HG02981 (cell line): ENCODE measurements at regions not wholly inside any gene's neighbourhood (a gene's known extent, or its start where the extent isn't known, plus 50 kb on each side); places are given as distances from the start of the nearest gene placed in this dataset.
"Not testable (repeated sequence)": the region's sequence is repeated elsewhere in the genome, so short reads cannot be mapped to it uniquely, and the experiment has no call there.

Experiments
- ATAC-seq: cut with Tn5 transposase; IDR thresholded peaks from one replicate; pipeline ENCODE4 v1.9.1; 2021; ENCODE audit warnings: mild to moderate bottlenecking, moderate library complexity; ENCODE audit not compliant: unreplicated experiment

DNA sequence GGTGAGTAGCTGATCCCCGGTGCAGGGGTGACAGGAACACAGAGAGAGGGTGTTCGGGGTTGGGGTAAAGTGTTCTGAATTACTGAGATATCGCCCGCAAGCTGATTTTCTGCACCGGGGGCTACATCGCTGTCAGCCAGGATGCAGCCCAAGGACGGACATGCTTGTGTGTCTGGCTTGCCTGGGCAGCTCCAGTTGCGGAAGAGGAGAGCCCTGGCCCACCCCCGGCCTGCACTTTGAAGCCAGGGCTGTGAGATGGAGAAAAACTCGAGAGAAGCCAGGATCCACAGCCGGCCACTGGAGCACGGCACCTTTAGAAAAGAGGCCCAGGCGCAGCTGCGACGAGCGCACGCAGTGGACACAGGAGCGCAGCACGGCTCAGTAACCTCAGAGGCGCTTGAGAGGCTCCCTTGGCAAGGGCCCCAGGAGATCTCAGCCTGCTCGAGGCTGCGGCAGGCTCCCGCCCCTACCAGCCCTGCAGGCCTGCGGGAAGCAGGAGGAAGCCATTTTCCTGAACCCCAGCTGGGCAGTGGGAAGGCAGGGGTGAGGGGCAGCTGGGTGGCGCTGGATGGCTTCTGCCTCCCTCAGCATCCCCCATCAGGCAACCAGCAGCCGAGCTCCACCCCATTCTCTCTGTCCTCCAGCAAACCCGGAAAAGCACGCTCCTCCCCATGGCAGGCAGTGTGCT, 59.2 kb downstream of the C9orf50 start:
- no peak for ATAC-seq

DNA sequence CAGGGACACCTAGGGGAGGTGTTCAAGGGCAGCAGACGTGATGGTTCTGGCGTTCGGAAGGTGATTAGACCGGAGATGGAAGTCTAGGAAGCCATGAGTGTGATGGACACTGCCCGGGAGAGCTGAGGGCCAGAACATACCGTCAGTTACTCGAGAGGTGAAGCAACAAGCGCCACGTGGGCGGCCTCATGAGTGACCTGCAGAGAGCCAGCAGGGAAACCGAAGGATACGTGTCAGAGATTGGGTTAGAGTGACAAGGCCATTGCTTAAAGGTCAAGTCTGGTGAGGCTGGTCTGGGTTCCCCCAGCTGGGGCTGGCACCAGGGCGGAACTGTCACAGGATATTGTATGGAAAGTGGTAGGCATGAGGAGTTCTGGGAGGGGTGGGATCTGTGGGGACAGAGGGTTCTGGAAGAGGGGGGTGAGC, 60.0 kb downstream of the C9orf50 start:
- ATAC-seq, result no peak

DNA sequence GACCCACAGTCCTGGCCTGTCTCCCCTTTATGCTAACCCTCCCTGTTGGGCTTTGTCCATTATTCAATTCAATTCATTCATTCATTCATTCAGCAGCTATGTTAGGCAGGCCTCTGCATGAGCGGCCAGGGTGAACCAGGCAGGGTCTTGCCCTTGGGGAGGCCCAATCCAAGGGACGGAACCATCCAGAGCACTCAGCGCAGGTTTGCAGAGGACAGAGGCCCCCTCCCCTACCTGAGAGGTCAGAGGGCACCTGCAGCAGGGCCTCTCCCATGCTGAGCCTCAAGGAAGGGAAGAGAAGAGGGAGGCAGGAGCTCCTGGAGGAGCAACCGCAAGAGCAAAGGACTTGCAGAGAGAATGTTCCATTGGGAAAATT, 61.4 kb downstream of the C9orf50 start:
- ATAC-seq, result no peak

DNA sequence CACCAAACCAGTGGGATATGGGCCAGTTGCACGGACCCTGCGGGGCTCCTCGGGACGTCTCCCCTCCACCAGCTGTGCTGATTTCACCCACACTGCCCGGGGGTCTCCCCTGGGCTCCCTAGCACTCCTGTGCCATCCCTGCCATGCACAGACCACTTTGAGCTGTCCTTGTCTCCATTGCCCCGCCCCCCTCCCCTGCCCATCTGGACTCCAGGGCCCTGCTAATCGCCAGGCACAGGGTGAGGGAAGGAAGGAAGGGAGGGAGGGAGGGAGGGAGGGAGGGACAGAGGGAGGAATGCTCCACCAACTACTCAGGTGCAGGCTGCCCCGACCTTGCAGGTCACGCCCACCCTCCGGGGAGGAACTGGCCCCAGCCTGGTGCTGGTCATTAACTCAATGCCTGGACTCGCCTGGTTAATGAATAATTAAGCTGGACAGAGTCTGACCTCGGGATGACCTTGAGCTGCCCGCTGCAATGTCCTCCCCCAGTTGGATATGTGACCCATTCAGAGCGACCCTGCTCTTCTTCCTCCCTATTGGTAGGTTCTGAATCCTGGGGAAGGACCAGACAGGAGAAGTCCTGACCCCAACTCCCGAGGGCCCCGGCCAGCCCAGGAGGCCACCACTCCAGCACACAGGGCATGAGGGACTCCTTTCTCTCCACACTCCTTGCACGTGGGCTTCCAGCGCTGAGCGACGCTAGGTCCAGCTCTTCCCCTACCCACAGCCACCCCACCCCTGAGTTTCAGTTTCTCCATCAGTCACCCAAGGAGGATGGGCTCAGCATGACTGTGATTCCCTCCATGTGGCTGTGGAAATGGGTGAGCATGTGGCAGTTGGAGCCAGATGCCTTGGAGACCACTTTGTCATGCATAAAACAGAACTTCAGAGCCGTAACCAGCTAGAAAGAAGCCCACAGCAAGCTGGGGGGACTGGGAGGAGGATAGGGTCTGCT, 62.1 kb downstream of the C9orf50 start:
- no peak for ATAC-seq

DNA sequence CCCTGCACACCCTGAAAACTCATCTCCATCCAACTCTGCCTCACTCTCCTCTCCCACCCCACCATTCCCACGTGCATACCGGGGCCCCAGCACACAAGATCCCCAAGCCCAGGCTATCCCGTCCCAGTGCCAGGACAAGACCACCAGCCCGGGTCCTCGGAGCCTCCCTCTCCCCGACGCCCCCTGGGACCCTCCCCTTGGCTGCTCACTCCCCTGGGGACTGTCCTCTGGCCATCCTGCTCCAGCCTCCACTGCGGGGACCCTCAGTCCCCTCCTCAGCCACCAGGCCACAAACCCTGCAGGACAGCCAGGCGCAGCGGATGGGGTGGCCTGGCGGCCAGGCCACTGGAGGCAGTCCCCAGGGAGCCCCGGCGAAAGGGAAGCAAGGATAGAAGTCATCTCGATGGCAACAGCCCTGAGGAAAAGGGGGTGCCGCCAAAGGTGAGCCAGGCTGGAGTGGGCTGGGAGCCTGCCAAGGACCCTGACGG, 62.8 kb downstream of the C9orf50 start:
- no peak for ATAC-seq

DNA sequence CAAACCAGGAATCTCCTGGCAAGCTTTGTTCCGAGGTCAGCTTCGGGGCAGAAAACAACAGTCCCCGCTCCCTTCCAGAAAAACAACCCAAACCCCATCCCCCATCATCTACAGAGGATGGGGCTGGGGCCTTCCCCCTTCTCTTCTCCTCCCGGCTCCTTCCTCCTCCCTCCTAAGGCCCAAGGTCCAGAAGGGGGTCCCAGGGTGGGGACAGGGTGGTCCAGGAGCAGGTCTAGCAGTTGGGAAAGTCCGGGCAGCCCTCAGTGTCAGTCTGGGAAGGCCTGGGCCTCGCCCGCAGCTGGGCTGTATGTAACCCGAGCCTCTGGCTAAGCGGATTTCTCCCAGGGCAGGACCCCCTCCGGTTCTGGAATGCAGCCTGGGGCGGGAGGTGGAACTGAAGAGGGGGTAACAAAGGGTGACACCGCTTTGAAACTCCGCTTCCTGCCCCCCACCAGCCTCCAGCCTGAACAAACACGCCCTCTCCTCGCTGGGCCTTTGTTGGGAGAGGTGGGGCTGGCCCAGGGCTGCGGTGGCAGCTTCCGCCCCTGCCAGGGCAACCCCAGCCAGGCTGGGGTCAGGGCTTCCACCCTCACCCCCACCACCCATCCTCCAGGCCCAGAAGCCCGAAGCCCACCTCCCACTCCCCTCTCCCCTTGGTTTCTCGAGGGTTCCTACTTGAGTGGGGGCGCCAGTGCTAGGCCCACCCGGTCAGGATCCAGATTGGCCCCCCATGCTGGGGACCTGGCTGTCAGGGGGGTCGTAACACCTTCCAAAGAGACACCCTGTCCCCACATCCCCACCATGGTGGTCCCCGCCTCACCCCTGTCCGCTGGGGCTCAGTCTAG, 63.5 kb downstream of the C9orf50 start:
- ATAC-seq, result no peak

DNA sequence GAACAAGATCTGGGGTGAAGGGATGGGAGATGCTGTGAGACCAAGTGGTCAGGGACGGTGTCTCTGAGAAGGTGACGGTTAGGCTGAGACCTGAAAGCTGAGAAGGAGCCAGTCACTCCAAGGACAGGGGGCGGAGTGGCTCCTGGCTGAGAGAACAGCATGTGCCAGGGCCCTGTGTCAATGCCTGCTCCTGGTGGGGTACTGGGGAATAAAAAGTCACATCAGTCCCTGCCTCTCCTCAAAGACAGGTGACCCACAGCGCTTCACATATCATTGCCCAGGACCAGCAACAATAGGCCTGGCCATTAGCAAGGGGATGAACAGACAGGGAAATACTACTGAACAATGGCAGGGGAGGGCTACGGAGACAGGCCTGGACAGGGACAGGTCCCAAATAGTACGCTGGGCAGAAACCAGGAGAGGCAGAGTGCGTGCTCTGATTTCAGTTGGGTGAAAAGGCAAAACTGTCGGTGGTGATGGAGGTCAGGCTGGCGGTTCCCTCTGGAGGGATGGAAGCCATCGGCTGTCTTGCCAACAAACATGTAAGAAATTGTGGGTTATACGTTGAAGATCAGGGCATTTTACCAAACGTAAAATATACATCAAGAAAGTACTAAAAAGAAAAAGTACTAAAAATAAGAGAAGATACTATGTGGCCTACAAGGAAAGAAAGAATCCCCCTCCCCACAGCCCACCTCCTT, 64.3 kb downstream of the C9orf50 start:
- no peak for ATAC-seq

DNA sequence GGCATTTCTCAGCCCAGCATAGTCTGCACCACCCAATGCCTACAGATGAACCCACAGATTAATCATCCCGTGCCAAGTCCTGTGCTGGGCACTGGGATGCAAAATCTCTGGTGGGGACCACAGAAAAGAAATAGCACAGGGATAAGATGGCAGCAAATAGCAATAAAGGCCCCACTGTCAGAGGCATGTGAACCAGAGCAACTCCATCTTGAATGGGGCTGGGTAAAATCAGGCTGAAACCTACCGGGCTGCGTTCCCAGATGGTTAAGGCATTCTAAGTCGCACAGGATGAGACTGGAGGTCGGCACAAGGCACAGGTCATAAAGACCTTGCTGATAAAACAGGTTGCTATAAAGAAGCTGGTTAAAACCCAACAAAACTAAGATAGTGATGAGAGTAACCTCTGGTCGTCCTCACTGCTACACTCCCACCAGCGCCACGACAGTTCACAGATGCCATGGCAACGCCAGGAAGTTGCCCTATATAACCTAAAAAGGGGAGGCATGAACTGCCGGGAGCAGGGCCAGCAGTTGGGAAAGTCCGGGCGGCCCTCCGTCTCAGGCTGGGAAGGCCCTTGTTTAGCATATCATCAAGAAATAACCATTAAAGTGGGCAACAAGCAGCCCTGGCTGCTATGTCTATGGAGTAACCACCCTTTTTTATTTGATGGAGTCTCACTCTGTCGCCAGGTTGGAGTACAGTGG, 65.2 kb downstream of the C9orf50 start:
- ATAC-seq, result no peak

DNA sequence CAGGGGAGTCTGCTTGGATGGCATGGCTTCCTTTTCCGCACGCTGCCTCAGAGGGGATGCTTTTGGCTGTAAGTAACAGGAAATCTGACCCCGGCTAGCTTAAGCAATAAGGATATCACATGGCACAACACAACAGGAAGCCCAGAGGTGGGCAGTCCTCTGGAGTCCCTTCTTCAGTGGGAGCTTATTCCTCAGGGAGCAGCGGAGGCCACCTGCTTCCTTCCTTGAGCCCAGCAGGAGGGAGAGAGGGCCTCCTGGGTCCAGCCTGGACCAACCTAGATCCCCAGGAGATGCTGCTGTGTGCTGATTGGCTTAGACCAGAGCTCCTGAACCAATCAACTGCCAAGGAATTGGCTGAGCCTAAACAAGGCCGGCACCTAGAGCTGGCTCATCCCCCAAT, 66.3 kb downstream of the C9orf50 start:
- no peak for ATAC-seq

DNA sequence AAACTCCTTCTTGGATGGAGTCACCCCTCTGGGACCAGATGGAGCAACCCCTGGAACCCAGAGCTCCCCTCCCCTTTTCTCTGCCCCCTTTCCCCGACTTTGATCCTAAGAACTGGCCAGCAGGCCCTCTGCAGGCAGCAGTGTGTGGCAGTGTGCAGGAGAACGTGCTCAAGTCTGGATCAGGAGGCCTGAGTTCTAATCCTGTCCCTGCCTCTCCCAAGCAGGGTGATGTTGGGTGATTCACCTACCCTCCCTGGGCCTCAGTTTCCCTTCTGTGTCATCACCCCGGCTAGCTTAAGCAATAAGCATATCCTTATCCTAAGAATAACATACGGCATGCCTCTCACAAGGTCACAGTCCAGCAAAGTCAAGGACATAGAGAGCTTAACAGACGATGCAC, 67.6 kb downstream of the C9orf50 start:
- ATAC-seq, result no peak

DNA sequence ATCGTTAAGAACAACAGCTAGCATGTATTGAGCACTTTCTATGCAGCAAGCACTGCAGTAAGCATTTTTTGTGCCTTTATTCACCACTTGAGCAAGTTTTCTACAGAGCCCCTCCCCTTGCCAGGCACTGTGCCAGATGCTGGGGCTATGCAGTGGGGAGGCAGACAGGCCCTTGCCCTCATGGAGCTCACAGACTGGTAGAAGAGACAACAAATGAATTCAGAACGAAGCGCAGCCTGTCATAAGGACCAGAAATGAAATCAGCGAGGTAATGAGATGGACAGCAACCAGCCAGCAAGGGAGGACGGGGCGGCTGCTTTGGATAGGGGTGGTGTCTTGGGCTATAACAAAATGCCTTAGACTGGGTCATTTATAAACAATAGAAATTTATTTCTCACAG, 68.8 kb downstream of the C9orf50 start:
- no peak for ATAC-seq

DNA sequence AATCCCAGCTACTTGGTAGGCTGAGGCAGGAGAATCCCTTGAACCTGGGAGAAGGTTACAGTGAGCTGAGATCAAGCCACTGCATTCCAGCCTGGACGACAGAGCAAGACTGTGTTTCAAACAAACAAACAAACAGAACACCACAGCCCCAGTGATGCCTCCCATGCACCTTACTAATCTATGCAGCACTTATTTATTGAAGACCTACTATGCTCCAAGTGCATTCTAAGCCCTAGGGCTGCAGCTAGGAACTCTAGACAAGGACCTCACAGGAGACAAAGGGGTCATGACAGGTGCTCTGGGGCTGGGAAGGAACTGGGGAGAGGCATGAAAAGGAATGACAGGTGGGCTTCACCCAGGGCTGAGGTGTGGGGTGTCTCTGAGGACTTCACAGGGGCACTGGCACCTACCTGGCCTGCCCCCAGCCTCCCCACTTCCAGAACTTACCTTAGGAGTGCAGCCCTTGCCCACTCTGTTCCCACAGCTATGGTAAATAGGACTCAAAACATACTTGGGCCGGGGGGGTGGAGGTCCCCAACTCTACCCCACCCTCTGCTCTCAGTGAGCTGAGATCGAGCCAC, 69.4 kb downstream of the C9orf50 start:
- no peak for ATAC-seq

DNA sequence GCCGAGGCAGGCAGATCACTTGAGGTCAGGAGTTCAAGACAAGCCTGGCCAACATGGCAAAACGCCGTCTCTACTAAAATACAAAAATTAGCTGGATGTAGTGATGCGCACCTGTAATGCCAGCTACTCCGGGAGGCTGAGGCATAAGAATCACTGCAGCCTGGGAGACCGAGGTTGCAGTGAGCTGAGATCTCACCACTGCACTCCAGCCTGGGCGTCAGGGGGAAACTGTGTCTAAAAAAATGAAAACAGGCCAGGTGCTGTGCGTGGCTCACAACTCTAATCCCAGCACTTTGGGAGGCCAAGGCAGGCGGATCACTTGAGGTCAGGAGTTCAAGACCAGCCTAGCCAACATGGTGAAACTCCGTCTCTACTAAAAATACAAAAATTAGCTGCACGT, 69.9 kb downstream of the C9orf50 start:
- ATAC-seq, result not testable (repeated sequence)

DNA sequence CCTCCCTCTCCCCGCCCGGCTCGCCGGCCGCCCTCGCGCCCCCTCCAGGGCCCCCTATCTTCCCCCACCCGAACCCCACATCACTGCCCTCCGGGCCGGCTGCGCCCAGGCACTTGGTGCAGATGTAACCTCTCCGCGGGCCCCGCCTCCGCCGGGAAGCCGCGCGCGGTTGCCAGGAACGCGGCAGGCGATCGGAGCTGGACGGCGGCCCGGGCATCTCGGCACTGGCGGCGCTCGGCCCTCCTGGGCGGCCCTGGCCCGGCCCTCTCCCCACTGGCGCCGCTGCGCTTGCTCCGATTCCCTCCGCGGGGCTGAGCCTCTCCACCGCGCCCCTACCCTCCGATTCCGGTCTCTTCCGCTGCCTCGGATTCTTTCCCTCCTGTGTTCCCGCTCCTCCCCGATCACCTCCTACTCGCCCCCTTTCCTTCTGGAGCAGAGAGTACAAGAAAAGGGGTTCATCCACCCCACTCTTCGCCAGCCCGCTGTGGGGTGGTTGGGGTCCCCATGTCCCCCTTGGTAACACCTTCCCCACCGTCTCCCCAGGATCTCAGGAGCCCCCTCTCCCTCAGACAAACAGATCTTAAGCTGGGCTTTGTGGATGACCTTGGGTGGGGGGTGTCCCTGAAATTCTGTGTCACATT, 70.6 kb downstream of the C9orf50 start:
- ATAC-seq, result no peak

DNA sequence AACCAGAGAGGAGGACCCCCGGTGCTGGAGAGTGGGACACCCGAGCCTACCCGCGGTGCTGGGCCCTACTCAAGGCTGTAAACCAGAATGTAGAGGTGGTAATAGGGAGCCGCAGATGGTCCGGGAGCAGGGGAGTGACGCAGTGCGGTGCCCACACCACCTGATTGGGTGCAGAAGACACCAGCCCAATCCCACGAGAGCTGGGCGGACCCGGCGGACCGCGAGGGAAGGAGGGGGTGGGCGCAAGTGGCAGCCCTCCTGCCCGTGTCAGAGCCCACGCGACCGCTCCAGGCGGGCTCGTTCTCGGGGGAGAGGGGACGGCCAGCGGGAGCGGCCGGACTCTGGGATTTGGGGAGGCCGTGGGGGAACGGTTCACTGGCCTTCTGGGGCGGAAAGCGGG, 71.2 kb downstream of the C9orf50 start:
- no peak for ATAC-seq

DNA sequence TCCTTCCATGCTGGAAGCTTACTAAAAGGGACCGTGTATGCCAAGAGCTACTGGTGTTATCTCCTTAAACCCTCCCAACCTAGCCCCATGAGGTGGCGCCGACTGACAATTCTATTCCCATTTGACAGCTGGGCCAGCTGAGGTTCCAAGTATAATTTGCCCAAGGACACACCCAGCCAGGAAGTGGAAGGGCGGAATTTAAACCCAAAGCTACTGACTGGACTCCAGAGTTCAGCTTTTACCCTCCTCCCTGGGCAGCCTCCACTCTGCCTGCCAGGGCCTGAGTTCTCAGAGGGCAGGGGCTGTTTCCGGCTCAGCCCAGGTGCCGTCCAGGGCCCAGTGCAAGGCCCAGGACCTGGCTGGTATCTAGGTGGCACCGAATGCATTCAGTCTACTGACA, 71.8 kb downstream of the C9orf50 start:
- no peak for ATAC-seq

DNA sequence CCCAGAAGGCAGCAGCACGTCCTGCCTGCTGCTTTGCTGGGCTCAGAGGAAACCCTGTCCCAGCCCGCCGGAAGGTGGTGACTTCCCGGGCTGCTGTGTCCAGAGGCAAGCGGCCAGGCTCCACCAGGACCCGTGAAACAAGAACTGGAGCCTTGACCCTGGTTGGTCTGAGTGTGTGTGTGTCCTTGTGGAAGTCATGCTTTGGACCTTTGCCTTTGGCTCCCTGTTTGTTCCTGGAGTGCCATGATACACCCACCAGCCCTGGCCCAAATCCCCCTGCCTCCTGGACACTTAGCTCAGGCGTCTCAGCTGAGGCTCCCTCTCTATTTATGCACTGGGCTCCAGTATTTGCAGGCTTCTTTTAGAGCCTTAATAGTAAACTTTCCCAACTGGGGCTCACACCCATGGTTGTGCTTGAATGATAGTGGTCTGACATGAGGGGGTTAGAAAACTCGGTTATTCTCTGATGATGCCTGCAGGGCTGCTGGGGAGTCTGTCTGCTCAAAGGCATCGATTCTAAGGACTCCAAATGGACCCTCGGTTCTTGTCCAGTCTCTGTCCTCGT, 72.2 kb downstream of the C9orf50 start:
- no peak for ATAC-seq

DNA sequence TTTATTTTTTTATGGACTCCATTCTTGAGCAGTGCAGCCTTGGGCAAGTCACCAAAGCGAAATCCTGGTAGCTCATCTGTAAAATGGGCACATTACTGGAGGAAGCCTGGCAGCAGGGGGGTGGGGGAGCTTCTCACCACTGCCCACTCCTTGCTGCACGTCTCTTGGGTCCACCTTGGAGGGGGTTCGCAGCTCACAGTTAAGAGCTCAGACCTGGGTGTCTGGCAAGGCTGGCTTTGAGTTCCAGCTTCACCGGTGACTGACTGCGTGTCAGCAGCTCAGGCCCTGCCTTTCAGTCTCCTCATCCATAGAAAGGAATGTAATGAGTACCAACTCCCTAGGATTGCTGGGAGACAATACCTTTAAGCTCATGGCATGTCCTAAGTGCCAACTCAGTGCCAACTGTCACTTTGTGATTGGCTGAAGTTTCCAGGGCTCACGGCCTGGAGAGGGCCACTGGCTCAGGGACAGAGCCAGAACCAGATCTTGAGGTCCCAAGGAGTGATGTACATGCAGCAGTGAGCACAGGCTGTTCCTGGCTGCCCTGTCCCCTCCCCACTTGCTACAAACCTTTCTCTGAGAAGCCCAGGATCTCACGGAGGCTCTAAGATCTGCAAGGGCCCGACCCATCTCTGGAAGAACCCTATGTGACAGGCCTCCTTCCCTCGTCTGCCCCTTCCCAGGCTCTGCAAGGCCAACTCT, 72.9 kb downstream of the C9orf50 start:
- no peak for ATAC-seq
